H1 (cell line): ENCODE measurements at regions not wholly inside any gene's neighbourhood (a gene's known extent, or its start where the extent isn't known, plus 50 kb on each side); places are given as distances from the start of the nearest gene placed in this dataset.

Experiments
- KDM5A ChIP-seq: fragments of 200-600 bp; IDR thresholded peaks from 2 replicates; pipeline ENCODE4 v1.7.1; 2012; ENCODE audit warnings: mild to moderate bottlenecking, low read length, inconsistent platforms, mixed read lengths
- NANOG ChIP-seq: IDR thresholded peaks from 2 replicates; pipeline ENCODE4 v1.6.1; 2011; ENCODE audit warnings: low read length, low read depth, mild to moderate bottlenecking, inconsistent platforms; ENCODE audit not compliant: insufficient read depth, poor library complexity, severe bottlenecking
- RFX5 ChIP-seq: IDR thresholded peaks from 2 replicates; pipeline ENCODE4 v1.6.1; 2011; ENCODE audit warnings: low read depth, low read length, improper control_type of control experiment, borderline replicate concordance
- SP2 ChIP-seq: IDR thresholded peaks from 2 replicates; pipeline ENCODE4 v1.6.1; 2012; ENCODE audit warnings: mild to moderate bottlenecking, low read length, inconsistent platforms

- TF ChIP-seq NANOG (no peak), SP2 (no peak), KDM5A (no peak), RFX5 (no peak)
Measured at GRCh38 chr6:167470836-167471547, 146.1 kb downstream of the TTLL2 start (continued).
